Activated T-cell treated with anti-CD3 and anti-CD28 coated beads, Interleukin-2, amount 50 U/mL, for 24 hours (primary cell): ENCODE measurements at regions not wholly inside any gene's neighbourhood (a gene's known extent, or its start where the extent isn't known, plus 50 kb on each side); places are given as distances from the start of the nearest gene placed in this dataset.
"Not testable (repeated sequence)": the region's sequence is repeated elsewhere in the genome, so short reads cannot be mapped to it uniquely, and the experiment has no call there.

Experiments
- DNase-seq: peaks from one replicate; pipeline ENCODE4 v3.0.0-alpha.2; 2020
- H3K27ac Mint-ChIP-seq: 2 replicates; pipeline ENCODE4 v1.8.0; 2020; ENCODE audit warnings: mild to moderate bottlenecking, mixed read lengths
- H3K27me3 Mint-ChIP-seq: 2 replicates; pipeline ENCODE4 v1.8.0; 2020; ENCODE audit warnings: mixed read lengths
- H3K36me3 Mint-ChIP-seq: 2 replicates; pipeline ENCODE4 v1.8.0; 2020; ENCODE audit warnings: low read depth, mixed read lengths
- H3K4me1 Mint-ChIP-seq: 2 replicates; pipeline ENCODE4 v1.8.0; 2020; ENCODE audit warnings: low read depth, mixed read lengths
- H3K4me3 Mint-ChIP-seq: 2 replicates; pipeline ENCODE4 v1.8.0; 2020; ENCODE audit warnings: mild to moderate bottlenecking, moderate library complexity, mixed read lengths
- H3K9me3 Mint-ChIP-seq: 2 replicates; pipeline ENCODE4 v1.8.0; 2020; ENCODE audit warnings: mixed read lengths

DNA sequence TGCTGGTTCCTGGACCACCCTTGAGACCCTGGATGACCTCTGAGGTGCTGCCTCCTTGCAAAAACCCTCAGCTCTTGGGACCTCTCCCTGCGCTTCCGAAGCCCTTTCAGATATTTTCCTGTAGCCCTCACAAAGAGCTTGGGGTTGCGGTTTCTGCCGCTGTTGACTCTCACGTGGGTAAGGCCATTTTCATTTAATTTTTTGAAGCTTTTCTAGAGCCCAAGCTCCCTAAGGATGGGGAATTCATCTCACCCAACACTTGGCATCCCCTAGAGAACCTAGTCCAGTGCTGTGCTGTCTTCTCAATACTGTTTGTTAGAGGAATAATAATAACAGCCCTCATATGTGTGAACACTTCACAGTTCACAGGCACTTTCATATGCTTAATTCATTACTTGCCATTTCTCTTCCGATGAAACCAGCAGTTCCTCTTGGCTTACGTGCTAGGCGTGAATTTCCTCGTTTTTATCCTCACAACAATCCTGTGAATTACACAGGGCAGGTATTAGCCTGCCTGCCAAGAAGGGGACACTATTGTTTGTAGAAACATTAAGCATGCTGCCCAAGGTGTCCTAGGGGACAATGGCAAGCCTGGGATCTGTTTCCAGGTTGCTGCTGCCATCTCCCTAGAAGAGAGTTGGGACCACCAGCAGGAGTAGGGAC lies 71.6 kb upstream of the CTBP2 start:
- no peaks in the 10 kb centered on the region for H3K4me1 Mint-ChIP-seq
- H3K27ac Mint-ChIP-seq, result no peak overlapping the region

DNA sequence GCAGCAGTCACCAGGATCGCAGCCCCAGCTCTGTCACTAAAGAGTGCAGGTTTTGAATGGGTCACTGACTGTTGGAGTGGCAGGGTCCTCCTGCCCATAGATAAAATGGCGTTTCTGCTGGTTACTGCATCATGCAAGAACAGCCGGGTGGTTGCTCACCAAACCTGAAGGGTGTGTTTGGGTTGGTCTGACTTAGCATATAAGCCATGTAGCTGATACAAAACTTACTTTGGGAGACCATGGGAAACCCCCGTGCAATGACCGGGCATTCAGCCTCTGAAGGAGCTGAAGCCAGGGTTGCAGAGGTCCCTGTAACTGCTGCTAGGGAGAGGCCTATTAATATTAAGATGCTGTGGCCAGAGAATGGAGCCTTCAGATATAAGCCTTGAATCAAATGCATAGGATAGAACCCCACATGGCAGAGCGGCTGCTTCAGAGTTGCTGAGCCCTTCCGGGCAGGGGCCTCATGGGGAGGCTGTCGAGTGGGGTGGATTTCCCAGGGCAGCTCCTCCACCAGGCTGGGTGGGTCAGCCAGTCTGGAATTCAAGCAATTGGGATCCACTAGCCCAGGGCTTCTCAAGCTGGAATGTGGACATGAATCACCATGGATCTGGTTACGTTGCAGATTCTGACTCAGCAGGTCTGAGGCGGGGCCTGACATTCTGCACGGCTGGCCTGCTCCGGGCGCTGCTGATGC lies 70.9 kb upstream of the CTBP2 start:
- no peaks in the 10 kb centered on the region for H3K36me3 Mint-ChIP-seq
- H3K27me3 Mint-ChIP-seq, result peaks cover 7% of the 10 kb centered on the region
- H3K4me1 Mint-ChIP-seq, result no peaks in the 10 kb centered on the region
- H3K4me3 Mint-ChIP-seq, result no peak overlapping the region
- DNase-seq, result no peak
- H3K9me3 Mint-ChIP-seq, result peaks cover 2% of the 10 kb centered on the region
- no peak overlapping the region for H3K27ac Mint-ChIP-seq

More for the DNA sequence above, 71.6 kb upstream of the CTBP2 start:
- H3K27me3 Mint-ChIP-seq, result peaks cover 8% of the 10 kb centered on the region
- no peak for DNase-seq
- no peaks in the 10 kb centered on the region for H3K36me3 Mint-ChIP-seq
- no peak overlapping the region for H3K4me3 Mint-ChIP-seq
- H3K9me3 Mint-ChIP-seq, result peaks cover 2% of the 10 kb centered on the region

DNA sequence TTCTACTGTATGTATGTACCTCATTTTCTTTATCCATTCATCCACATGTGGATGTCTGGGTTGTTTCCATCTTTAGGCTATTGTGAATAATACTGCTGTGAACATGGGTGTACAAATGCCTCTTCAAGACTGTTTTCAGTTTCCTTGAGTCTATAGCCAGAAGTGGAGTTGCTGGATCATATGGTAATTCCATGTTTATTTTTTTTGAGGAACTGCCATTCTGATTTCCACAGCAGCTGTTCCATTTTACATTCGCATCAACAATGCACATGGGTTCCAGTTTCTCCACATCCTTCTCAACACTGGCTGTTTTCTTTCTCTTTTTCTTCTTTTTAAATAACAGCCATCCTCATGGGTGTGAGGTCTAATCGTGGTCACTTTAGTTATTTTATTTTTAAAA lies 69.9 kb upstream of the CTBP2 start:
- Mint-ChIP-seq H3K4me3 (no peak overlapping the region), H3K27ac (no peak overlapping the region), H3K4me1 (no peaks in the 10 kb centered on the region), H3K36me3 (no peaks in the 10 kb centered on the region), H3K27me3 (peaks cover 5% of the 10 kb centered on the region), H3K9me3 (peaks cover 2% of the 10 kb centered on the region)
- no peak for DNase-seq

DNA sequence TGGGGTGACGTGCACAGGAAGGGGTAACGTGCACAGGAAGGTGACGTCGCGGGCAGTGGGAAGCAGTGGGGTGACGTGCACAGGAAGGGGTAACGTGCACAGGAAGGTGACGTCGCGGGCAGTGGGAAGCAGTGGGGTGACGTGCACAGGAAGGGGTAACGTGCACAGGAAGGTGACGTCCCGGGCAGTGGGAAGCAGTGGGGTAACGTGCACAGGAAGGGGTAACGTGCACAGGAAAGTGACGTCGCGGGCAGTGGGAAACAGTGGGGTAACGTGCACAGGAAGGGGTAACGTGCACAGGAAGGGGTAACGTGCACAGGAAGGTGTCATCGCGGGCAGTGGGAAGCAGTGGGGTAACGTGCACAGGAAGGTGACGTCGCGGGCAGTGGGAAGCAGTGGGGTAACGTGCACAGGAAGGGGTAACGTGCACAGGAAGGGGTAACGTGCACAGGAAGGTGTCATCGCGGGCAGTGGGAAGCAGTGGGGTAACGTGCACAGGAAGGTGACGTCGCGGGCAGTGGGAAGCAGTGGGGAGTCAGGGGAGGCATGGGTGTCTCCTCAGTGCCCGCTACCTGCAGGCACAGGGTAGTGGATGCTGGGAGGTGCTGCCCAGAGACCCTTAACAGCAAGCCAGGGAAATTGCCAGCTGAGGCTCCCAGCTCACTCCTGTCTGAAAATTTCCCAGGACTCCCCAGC lies 68.0 kb upstream of the CTBP2 start:
- not testable (repeated sequence) for H3K4me1 Mint-ChIP-seq, H3K27ac Mint-ChIP-seq, H3K4me3 Mint-ChIP-seq, H3K9me3 Mint-ChIP-seq, H3K27me3 Mint-ChIP-seq, DNase-seq, H3K36me3 Mint-ChIP-seq

DNA sequence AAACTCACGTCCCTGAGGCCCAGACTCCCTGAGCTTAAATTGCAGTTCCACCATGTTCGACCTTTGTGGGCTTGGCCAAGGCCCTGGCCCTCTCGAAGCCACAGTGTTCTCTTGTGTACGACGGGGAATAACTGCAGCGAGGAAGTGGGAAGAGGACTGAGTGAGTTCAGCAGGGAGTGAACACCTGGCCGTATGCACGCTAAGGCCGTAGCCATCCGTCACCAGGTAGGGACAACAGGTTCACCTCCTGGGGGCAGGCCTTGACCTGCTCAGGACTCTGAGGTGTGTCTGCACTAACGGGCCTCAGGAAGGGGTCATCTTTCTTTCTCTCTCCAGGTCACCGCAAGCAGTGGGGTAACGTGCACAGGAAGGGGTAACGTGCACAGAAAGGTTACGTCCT lies 67.2 kb upstream of the CTBP2 start:
- Mint-ChIP-seq H3K36me3 (no peaks in the 10 kb centered on the region), H3K27ac (no peak overlapping the region), H3K9me3 (peaks cover 2% of the 10 kb centered on the region), H3K4me1 (no peaks in the 10 kb centered on the region), H3K27me3 (no peaks in the 10 kb centered on the region), H3K4me3 (no peak overlapping the region)
- DNase-seq, result no peak

DNA sequence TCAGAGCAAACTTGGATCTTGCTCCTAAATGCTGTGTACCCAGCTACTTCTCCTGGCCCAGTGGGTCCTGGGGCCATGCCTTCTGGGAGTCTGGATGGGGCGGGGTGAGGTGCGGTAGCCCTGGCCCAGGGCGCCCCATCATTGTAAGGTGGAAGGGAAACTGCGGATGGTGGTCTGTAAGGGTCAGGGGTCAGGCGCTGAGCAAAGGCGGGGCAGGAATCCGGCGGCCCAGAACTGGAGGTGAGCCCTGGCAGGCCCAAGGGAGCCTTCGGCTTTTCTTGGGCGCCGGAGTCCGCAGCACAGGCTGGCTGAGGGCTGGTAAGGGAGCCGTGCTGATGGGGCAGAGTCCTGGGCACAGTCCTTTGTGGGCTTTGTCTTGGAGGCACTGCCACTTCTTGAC lies 66.5 kb upstream of the CTBP2 start:
- Mint-ChIP-seq H3K27ac (no peak overlapping the region), H3K4me3 (no peak overlapping the region), H3K36me3 (no peaks in the 10 kb centered on the region), H3K9me3 (peaks cover 2% of the 10 kb centered on the region), H3K27me3 (no peaks in the 10 kb centered on the region), H3K4me1 (no peaks in the 10 kb centered on the region)
- DNase-seq, result no peak

DNA sequence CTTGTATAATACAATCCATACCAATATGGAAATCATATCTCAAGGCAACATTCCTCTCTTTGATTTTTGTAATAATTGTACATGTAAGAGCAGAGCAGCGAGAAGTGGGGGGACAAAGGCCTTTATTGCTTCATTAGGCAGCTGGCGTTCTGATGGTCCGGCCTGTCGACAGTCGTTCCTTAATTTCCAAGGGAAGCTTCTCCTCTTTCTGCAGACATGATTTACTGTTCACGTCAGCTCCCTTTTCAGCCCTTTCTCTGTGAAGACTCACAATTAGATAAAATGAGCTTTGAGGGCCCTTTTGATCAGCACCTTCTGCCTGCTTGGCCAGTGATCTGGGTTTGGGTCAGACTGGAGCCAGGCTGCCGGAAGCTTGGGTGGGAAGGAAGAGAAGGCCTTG lies 65.6 kb upstream of the CTBP2 start:
- H3K4me3 Mint-ChIP-seq, result no peak overlapping the region
- DNase-seq, result no peak
- H3K9me3 Mint-ChIP-seq, result peaks cover 2% of the 10 kb centered on the region
- H3K4me1 Mint-ChIP-seq, result no peaks in the 10 kb centered on the region
- H3K27ac Mint-ChIP-seq, result no peak overlapping the region
- H3K36me3 Mint-ChIP-seq, result no peaks in the 10 kb centered on the region
- peaks cover 3% of the 10 kb centered on the region for H3K27me3 Mint-ChIP-seq

GRCh38 chr10:125225051-125225450 lies 64.7 kb upstream of the CTBP2 start:
- H3K9me3 Mint-ChIP-seq, result peaks cover 2% of the 10 kb centered on the region
- no peaks in the 10 kb centered on the region for H3K36me3 Mint-ChIP-seq
- DNase-seq, result no peak

DNA sequence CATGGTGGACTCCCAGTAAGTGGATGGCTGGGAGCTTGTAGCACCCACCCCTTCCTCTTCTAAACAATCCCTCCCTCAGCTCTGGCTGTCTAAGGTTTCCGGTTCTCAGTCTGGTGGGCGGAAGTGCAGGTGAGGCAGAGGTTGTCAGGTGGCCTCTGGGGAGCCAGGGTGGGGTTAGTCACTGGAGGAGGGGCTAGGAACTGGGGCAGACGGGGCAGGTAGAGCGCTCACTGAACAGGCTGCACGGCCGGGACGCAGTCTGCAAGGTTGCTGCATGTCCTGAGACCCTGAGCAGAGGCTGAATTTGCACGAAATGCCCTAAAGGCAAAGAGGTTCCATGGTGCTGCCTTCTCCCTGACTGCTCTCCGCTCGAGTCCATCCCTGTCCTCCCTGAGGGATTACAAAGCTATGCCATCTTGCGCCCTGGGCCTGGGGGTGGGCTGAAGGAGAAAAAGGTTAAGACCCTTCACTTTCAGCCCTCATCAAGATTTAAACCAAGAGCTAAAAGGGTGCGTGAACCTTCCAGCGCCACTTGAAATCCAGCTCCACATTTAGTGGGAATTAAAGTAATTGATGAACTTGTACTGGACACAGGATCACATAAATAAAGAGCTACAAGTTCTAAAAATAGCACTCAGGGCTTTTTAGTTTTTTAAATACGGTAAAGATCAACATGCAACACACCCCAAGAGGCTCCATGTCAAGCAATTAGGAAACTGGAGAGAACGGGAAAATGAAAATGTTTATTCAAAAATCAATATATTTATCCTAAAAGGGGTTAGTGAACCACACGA lies 62.3 kb upstream of the CTBP2 start:
- Mint-ChIP-seq H3K9me3 (peaks cover 2% of the 10 kb centered on the region), H3K36me3 (no peaks in the 10 kb centered on the region), H3K4me3 (no peak overlapping the region), H3K27me3 (peaks cover 10% of the 10 kb centered on the region), H3K27ac (no peak overlapping the region), H3K4me1 (no peaks in the 10 kb centered on the region)
- no peak for DNase-seq

More at GRCh38 chr10:125225051-125225450, 64.7 kb upstream of the CTBP2 start:
- Mint-ChIP-seq H3K4me1 (no peaks in the 10 kb centered on the region), H3K27ac (no peak overlapping the region), H3K27me3 (peaks cover 3% of the 10 kb centered on the region), H3K4me3 (no peak overlapping the region)

- Mint-ChIP-seq H3K4me3 (no peak overlapping the region), H3K27me3 (peaks cover 10% of the 10 kb centered on the region), H3K36me3 (no peaks in the 10 kb centered on the region), H3K4me1 (no peaks in the 10 kb centered on the region), H3K27ac (no peak overlapping the region), H3K9me3 (no peaks in the 10 kb centered on the region)
- no peak for DNase-seq
Measured at GRCh38 chr10:125221716-125222115, 61.4 kb upstream of the CTBP2 start.

DNA sequence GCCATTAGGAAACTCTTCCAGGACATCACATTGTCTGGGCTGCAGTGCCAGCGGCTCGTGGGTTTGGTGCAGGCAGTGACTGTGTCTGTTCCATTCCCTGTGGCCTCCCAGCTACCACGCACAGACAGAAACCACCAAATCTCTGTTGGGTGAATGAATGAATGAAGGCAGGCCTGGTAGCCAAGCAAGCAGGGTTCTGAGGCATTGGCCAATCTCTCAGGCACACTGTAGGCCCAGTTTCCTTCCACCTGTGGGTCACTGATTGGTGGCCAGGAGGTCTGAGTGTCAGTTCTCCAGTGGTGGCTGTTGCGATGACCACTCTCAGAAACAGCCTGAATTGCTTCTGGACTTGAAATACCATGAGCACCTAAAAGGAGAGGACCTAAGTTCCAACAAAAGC lies 59.4 kb upstream of the CTBP2 start:
- no peak overlapping the region for H3K27ac Mint-ChIP-seq

DNA sequence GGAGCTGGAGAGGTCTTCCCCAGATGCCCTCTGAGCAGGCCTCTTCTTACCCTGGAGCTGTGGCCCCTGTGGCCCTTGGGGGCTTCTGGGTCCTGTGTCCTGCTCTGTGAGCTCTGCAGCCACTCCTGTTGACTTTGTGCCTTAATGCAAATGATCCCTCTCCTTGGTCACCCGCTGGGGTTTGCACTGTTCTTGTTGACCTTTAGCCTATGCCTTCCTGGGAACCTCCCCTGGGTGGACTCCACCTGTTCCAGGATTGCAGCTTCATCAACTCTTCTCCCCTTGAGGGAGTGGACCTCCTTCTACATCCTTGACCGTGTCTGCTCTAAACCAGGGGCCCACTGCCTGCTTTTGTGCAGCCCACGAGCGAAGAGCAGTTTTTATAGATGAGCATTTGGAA lies 58.6 kb upstream of the CTBP2 start:
- Mint-ChIP-seq H3K4me1 (no peaks in the 10 kb centered on the region), H3K9me3 (no peaks in the 10 kb centered on the region), H3K36me3 (no peaks in the 10 kb centered on the region), H3K27me3 (peaks cover 10% of the 10 kb centered on the region), H3K4me3 (no peak overlapping the region), H3K27ac (no peak overlapping the region)
- DNase-seq, result no peak

More for the DNA sequence above, 59.4 kb upstream of the CTBP2 start:
- no peak for DNase-seq
- Mint-ChIP-seq H3K27me3 (peaks cover 10% of the 10 kb centered on the region), H3K4me3 (no peak overlapping the region), H3K9me3 (no peaks in the 10 kb centered on the region), H3K4me1 (no peaks in the 10 kb centered on the region), H3K36me3 (no peaks in the 10 kb centered on the region)

GRCh38 chr10:125217990-125218675 lies 57.8 kb upstream of the CTBP2 start:
- Mint-ChIP-seq H3K36me3 (no peaks in the 10 kb centered on the region), H3K27me3 (peaks cover 10% of the 10 kb centered on the region), H3K4me3 (no peak overlapping the region), H3K4me1 (no peaks in the 10 kb centered on the region), H3K9me3 (no peaks in the 10 kb centered on the region), H3K27ac (no peak overlapping the region)
- DNase-seq, result no peak

- Mint-ChIP-seq H3K36me3 (no peaks in the 10 kb centered on the region), H3K27ac (no peak overlapping the region), H3K4me1 (no peaks in the 10 kb centered on the region), H3K9me3 (peaks cover under 1% of the 10 kb centered on the region), H3K4me3 (no peak overlapping the region), H3K27me3 (peaks cover 10% of the 10 kb centered on the region)
- DNase-seq, result no peak
Measured at GRCh38 chr10:125216861-125217260, 56.5 kb upstream of the CTBP2 start.
